WTC11 (cell line): ENCODE measurements at regions not wholly inside any gene's neighbourhood (a gene's known extent, or its start where the extent isn't known, plus 50 kb on each side); places are given as distances from the start of the nearest gene placed in this dataset.

ENCODE experiments used
- ATAC-seq: fragments of 200-7000 bp; cut with Tn5 transposase; 2 replicates; pipeline ENCODE4 v1.10.0; 2021; ENCODE audit warnings: mild to moderate bottlenecking, moderate library complexity
- CTCF ChIA-PET: fragments of 300-600 bp; sonication (Branson Sonifier 250); formaldehyde crosslinking; loops from one replicate; lab custom pipeline; 2021; ENCODE audit warnings: antibody characterized with exemption; lab: Charles Lee
- POLR2A ChIA-PET: fragments of 350-600 bp; sonication (Branson Sonifier 250); formaldehyde crosslinking; loops from one replicate; lab custom pipeline; 2021; ENCODE audit warnings: antibody characterized with exemption; lab: Charles Lee
- DNase-seq: peaks from one replicate; pipeline ENCODE4 v3.0.0; 2021; ENCODE audit warnings: low spot score
- H3K27ac Mint-ChIP-seq: 2 replicates; pipeline ENCODE4 v1.8.0; 2021; ENCODE audit warnings: mixed read lengths
- H3K27me3 Mint-ChIP-seq: 2 replicates; pipeline ENCODE4 v1.8.0; 2021; ENCODE audit warnings: low read depth, mild to moderate bottlenecking, moderate library complexity, mixed read lengths
- H3K36me3 Mint-ChIP-seq: 2 replicates; pipeline ENCODE4 v1.8.0; 2021; ENCODE audit warnings: mixed read lengths
- H3K4me1 Mint-ChIP-seq: 2 replicates; pipeline ENCODE4 v1.8.0; 2022; ENCODE audit warnings: mixed read lengths
- H3K4me3 Mint-ChIP-seq: 2 replicates; pipeline ENCODE4 v1.8.0; 2021; ENCODE audit warnings: mild to moderate bottlenecking, moderate library complexity, mixed read lengths
- H3K9me3 Mint-ChIP-seq: 2 replicates; pipeline ENCODE4 v1.8.0; 2021; ENCODE audit warnings: mixed read lengths
- CBFB ChIP-seq: sonication (generic); formaldehyde crosslinking; IDR thresholded peaks from 2 replicates; pipeline ENCODE4 v1.8.1; 2022; ENCODE audit warnings: mild to moderate bottlenecking, low read depth, missing genetic modification reagents
- EMX1 ChIP-seq: fragments of 250-450 bp; sonication (Bioruptor Pico); IDR thresholded peaks from 2 replicates; pipeline ENCODE4 v1.8.0; 2021; ENCODE audit warnings: mild to moderate bottlenecking
- ESRRA ChIP-seq: sonication (generic); formaldehyde crosslinking; IDR thresholded peaks from 2 replicates; pipeline ENCODE4 v1.8.1; 2022; ENCODE audit warnings: mild to moderate bottlenecking, missing genetic modification reagents, borderline replicate concordance
- GABPB1 ChIP-seq: sonication (generic); formaldehyde crosslinking; IDR thresholded peaks from 2 replicates; pipeline ENCODE4 v1.8.1; 2023; ENCODE audit warnings: mild to moderate bottlenecking, missing genetic modification reagents
- GTF2I ChIP-seq: fragments of 250-450 bp; sonication (Bioruptor Pico); conservative IDR thresholded peaks from 2 replicates; pipeline ENCODE4 v1.4.0; 2021; ENCODE audit warnings: mild to moderate bottlenecking
- IRF2 ChIP-seq: sonication (generic); formaldehyde crosslinking; IDR thresholded peaks from 2 replicates; pipeline ENCODE4 v1.8.0; 2022; ENCODE audit warnings: low read depth, missing genetic modification reagents, borderline replicate concordance
- PRRX2 ChIP-seq: fragments of 250-450 bp; sonication (Bioruptor Pico); IDR thresholded peaks from 2 replicates; pipeline ENCODE4 v1.8.0; 2021; ENCODE audit warnings: mild to moderate bottlenecking
- RELA ChIP-seq: sonication (generic); formaldehyde crosslinking; IDR thresholded peaks from 2 replicates; pipeline ENCODE4 v1.8.1; 2022; ENCODE audit warnings: missing genetic modification reagents, mild to moderate bottlenecking, borderline replicate concordance
- TP53 ChIP-seq: sonication (generic); formaldehyde crosslinking; IDR thresholded peaks from 2 replicates; pipeline ENCODE4 v1.8.1; 2023; ENCODE audit warnings: mild to moderate bottlenecking, missing genetic modification reagents
- ZBTB21 ChIP-seq: sonication (generic); formaldehyde crosslinking; IDR thresholded peaks from 2 replicates; pipeline ENCODE4 v1.8.1; 2023; ENCODE audit warnings: mild to moderate bottlenecking, missing genetic modification reagents, borderline replicate concordance
- ZNF138 ChIP-seq: sonication (generic); formaldehyde crosslinking; conservative IDR thresholded peaks from 2 replicates; pipeline ENCODE4 v1.8.1; 2022; ENCODE audit warnings: mild to moderate bottlenecking, moderate library complexity, missing genetic modification reagents
- ZNF423 ChIP-seq: fragments of 250-450 bp; sonication (Bioruptor Pico); IDR thresholded peaks from 2 replicates; pipeline ENCODE4 v2.1.2; 2022; ENCODE audit warnings: mild to moderate bottlenecking, moderate library complexity
- TF ChIP-seq, protein P1 (sequence below): sonication (generic); formaldehyde crosslinking; IDR thresholded peaks from 2 replicates; pipeline ENCODE4 v1.8.1; 2023; ENCODE audit warnings: mild to moderate bottlenecking, missing genetic modification reagents, moderate library complexity
- TF ChIP-seq, protein P2 (sequence below): sonication (generic); formaldehyde crosslinking; conservative IDR thresholded peaks from 2 replicates; pipeline ENCODE4 v1.8.1; 2022; ENCODE audit warnings: mild to moderate bottlenecking, missing genetic modification reagents
- TF ChIP-seq, protein P3 (sequence below): sonication (generic); formaldehyde crosslinking; IDR thresholded peaks from 2 replicates; pipeline ENCODE4 v1.8.1; 2023; ENCODE audit warnings: mild to moderate bottlenecking, missing genetic modification reagents
- TF ChIP-seq, protein P4 (sequence below): sonication (generic); formaldehyde crosslinking; IDR thresholded peaks from 2 replicates; pipeline ENCODE4 v1.8.1; 2023; ENCODE audit warnings: mild to moderate bottlenecking, missing genetic modification reagents
- TF ChIP-seq, protein P5 (sequence below): sonication (generic); formaldehyde crosslinking; IDR thresholded peaks from 2 replicates; pipeline ENCODE4 v1.8.0; 2022; ENCODE audit warnings: mild to moderate bottlenecking, missing genetic modification reagents

DNA sequence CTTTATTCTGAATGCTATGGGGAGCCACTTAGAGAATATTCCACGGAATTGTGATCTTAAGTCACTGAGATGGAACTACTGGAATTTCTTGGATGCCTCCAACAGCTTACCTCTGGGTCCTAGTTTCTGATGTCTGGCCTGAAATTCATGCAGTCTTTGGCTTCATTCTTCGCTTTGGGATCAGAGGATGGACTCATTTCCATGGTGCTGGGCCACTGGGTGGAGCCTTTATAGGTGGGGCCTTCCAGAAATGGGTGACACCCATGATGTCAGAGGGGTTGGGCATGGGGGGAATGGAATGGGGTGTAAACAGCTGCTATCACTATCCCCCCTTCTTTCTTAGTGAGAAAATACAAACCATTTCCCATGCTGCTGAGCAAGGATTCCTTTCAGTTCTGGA, 73.7 kb upstream of the FGGY start:
- no peaks in the 10 kb centered on the region; the same call in 1 of the 2 replicates for H3K36me3 Mint-ChIP-seq
- H3K9me3 Mint-ChIP-seq = peaks cover 6% of the 10 kb centered on the region
- TF ChIP-seq, protein P1, sequence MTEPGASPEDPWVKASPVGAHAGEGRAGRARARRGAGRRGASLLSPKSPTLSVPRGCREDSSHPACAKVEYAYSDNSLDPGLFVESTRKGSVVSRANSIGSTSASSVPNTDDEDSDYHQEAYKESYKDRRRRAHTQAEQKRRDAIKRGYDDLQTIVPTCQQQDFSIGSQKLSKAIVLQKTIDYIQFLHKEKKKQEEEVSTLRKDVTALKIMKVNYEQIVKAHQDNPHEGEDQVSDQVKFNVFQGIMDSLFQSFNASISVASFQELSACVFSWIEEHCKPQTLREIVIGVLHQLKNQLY = no peak
- TF ChIP-seq RELA (no peak), CBFB (no peak), GTF2I (CRISPR knock-in tag) (no peak), ESRRA (no peak), ZNF138 (no peak), EMX1 (CRISPR knock-in tag) (no peak), IRF2 (CRISPR knock-in tag) (no peak), PRRX2 (CRISPR knock-in tag) (no peak), ZBTB21 (no peak)
- TF ChIP-seq, protein P2, sequence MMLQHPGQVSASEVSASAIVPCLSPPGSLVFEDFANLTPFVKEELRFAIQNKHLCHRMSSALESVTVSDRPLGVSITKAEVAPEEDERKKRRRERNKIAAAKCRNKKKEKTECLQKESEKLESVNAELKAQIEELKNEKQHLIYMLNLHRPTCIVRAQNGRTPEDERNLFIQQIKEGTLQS (CRISPR knock-in tag) = no peak
- TF ChIP-seq, protein P3, sequence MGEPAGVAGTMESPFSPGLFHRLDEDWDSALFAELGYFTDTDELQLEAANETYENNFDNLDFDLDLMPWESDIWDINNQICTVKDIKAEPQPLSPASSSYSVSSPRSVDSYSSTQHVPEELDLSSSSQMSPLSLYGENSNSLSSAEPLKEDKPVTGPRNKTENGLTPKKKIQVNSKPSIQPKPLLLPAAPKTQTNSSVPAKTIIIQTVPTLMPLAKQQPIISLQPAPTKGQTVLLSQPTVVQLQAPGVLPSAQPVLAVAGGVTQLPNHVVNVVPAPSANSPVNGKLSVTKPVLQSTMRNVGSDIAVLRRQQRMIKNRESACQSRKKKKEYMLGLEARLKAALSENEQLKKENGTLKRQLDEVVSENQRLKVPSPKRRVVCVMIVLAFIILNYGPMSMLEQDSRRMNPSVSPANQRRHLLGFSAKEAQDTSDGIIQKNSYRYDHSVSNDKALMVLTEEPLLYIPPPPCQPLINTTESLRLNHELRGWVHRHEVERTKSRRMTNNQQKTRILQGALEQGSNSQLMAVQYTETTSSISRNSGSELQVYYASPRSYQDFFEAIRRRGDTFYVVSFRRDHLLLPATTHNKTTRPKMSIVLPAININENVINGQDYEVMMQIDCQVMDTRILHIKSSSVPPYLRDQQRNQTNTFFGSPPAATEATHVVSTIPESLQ (CRISPR knock-in tag) = no peak
- TF ChIP-seq, protein P4, sequence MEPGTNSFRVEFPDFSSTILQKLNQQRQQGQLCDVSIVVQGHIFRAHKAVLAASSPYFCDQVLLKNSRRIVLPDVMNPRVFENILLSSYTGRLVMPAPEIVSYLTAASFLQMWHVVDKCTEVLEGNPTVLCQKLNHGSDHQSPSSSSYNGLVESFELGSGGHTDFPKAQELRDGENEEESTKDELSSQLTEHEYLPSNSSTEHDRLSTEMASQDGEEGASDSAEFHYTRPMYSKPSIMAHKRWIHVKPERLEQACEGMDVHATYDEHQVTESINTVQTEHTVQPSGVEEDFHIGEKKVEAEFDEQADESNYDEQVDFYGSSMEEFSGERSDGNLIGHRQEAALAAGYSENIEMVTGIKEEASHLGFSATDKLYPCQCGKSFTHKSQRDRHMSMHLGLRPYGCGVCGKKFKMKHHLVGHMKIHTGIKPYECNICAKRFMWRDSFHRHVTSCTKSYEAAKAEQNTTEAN (CRISPR knock-in tag) = no peak
- POLR2A ChIA-PET = no interaction called here
- no peak overlapping the region for H3K4me3 Mint-ChIP-seq
- DNase-seq (no peak), ATAC-seq (no peak)
- H3K27me3 Mint-ChIP-seq = no peaks in the 10 kb centered on the region
- peaks cover 12% of the 10 kb centered on the region for H3K4me1 Mint-ChIP-seq
- H3K27ac Mint-ChIP-seq = no peak overlapping the region
- CTCF ChIA-PET = interaction anchor here (0.8 kb wide), 1 partner anchor 505 kb away, joined by 3 read pairs; no protein-coding TSS in a partner anchor

DNA sequence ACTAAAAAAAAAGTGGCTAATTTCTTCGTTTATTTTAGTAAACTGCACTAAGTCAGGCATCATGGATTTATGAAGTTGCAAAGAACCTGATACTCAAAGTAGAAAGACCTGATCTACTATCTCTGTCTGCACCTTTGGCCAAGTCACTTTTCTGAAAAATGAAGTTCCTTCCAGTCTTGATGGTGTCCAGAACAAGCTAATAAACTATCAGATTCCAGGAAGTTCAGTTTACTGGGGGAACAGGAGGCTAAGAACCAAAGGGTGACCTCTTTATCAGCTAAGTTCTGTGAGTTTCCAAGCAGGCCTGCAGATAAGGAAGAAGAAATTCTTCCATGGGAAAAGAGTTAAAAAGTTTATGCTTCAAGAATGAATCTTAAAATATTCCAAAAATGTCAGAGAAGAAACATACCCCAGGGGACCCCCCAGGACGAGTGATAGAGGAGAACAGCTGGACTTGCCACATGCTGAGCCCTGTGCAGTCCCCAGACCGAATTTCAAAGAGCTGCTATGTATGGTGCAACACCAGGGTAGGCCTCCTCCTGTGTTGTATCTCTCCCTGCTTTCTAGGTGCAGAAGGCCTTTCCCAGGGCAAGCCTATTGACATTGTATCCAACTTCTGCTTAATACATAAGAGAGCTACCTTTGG, 72.8 kb upstream of the FGGY start:
- Mint-ChIP-seq H3K27ac (no peak overlapping the region), H3K36me3 (no peaks in the 10 kb centered on the region), H3K9me3 (peaks cover 5% of the 10 kb centered on the region), H3K4me1 (peaks cover 9% of the 10 kb centered on the region), H3K4me3 (no peak overlapping the region), H3K27me3 (no peaks in the 10 kb centered on the region)
- POLR2A ChIA-PET = no interaction called here
- no peak for ATAC-seq
- no peak for DNase-seq
- CTCF ChIA-PET = interaction anchor here (0.6 to 0.8 kb wide), 3 partner anchors 475 to 1327 kb away, joined by 3 to 4 read pairs (median 3); no protein-coding TSS in a partner anchor
- no peak for TF ChIP-seq EMX1 (CRISPR knock-in tag)
- TF ChIP-seq ZNF423 = peak; percentile 82
- TF ChIP-seq TP53 = no peak
- TF ChIP-seq GABPB1 (CRISPR knock-in tag) = no peak
- TF ChIP-seq, protein P5, sequence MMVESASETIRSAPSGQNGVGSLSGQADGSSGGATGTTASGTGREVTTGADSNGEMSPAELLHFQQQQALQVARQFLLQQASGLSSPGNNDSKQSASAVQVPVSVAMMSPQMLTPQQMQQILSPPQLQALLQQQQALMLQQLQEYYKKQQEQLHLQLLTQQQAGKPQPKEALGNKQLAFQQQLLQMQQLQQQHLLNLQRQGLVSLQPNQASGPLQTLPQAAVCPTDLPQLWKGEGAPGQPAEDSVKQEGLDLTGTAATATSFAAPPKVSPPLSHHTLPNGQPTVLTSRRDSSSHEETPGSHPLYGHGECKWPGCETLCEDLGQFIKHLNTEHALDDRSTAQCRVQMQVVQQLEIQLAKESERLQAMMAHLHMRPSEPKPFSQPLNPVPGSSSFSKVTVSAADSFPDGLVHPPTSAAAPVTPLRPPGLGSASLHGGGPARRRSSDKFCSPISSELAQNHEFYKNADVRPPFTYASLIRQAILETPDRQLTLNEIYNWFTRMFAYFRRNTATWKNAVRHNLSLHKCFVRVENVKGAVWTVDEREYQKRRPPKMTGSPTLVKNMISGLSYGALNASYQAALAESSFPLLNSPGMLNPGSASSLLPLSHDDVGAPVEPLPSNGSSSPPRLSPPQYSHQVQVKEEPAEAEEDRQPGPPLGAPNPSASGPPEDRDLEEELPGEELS (CRISPR knock-in tag) = no peak
